Stomach (tissue), 8 donors: ENCODE measurements at regions not wholly inside any gene's neighbourhood (a gene's known extent, or its start where the extent isn't known, plus 50 kb on each side); places are given as distances from the start of the nearest gene placed in this dataset.

Experiments
- DNase-seq, 2 donors: peaks; one replicate each; pipeline versions ENCODE4 v3.0.0 to v3.0.0-alpha.2; 2013 to 2019
- H3K27ac ChIP-seq, 5 donors: fragments of 200-600 bp in 4 of 5; sonication (generic) in 4 of 5; one replicate each; pipeline ENCODE4 v1.5.1; 2013 to 2019; ENCODE audit warnings: mild to moderate bottlenecking in 1 of 5, moderate library complexity in 1 of 5
- H3K27me3 ChIP-seq, 3 donors: fragments of 200-600 bp; sonication (generic); one replicate each; pipeline ENCODE4 v1.5.1; 2017 to 2019; ENCODE audit warnings: mixed run types in 1 of 3
- H3K36me3 ChIP-seq, 4 donors: fragments of 200-600 bp; sonication (generic); 1 replicate in 3 of 4; 2 replicates in 1 of 4; pipeline ENCODE4 v1.5.1; 2016 to 2019
- H3K4me1 ChIP-seq, 4 donors: fragments of 200-600 bp; sonication (generic); one replicate each; pipeline ENCODE4 v1.5.1; 2016 to 2019
- H3K4me3 ChIP-seq, 4 donors: fragments of 200-600 bp; sonication (generic) in 3 of 4; one replicate each; pipeline ENCODE4 v1.5.1; 2016 to 2019; ENCODE audit warnings: mild to moderate bottlenecking in 1 of 4
- H3K9me3 ChIP-seq, 4 donors: fragments of 200-600 bp; sonication (generic); one replicate each; pipeline ENCODE4 v1.5.1; 2016 to 2019
- CTCF ChIP-seq, 7 experiments: fragments of 450-650 bp in 4 of 7; fragments of 200-600 bp in 3 of 7; sonication (generic) in 3 of 7; IDR thresholded peaks; one replicate each; pipeline ENCODE4 v1.5.1; 2016 to 2019; ENCODE audit warnings: antibody characterized with exemption in 7 of 7, control low read depth in 2 of 7, mild to moderate bottlenecking in 1 of 7
- EP300 ChIP-seq: sonication (generic); formaldehyde crosslinking; IDR thresholded peaks from one replicate; pipeline ENCODE4 v1.6.1; 2017; ENCODE audit warnings: antibody characterized with exemption
- POLR2A ChIP-seq, 4 donors: fragments of 450-650 bp; IDR thresholded peaks; one replicate each; pipeline ENCODE4 v1.6.1; 2016; ENCODE audit warnings: antibody characterized with exemption in 4 of 4, control low read depth in 2 of 4, mild to moderate bottlenecking in 1 of 4, moderate library complexity in 1 of 4
- POLR2AphosphoS5 ChIP-seq, 3 donors: sonication (generic); formaldehyde crosslinking; IDR thresholded peaks; one replicate each; pipeline ENCODE4 v1.6.1; 2016; ENCODE audit warnings: antibody characterized with exemption in 3 of 3
- WGBS, 5 donors: extraction: QIAGEN DNeasy Blood & Tissue Kit in 3 of 5; methylation state at CpG; one replicate each; pipeline versions ENCODE4 v1.1.5 to v1.1.7; 2013 to 2018; 5-methylcytosine and 5-hydroxymethylcytosine counted together
- intact Hi-C: fragments of 100-400 bp; cut with DNase I; formaldehyde crosslinking; loops from one replicate; pipeline ENCODE4 v1.15.1; 2023; ENCODE audit warnings: low total_unique reads
- donor health status: healthy with polysubstance abuse.
- donor health status: Bipolar disorder and iron deficiency.
- donor health status: healthy.

- H3K9me3 ChIP-seq = peaks cover 0 to 2% (median 0%) of the 10 kb centered on the region in 4 donors
- 70 to 100% (median 82%) methylated on average over 2 of the region's 2 CpGs for WGBS, 5 donors
- intact Hi-C loops = no loop called here
- peaks cover 0 to 9% (median 0%) of the 10 kb centered on the region in 4 donors for H3K4me1 ChIP-seq
- no peak overlapping the region for H3K27ac ChIP-seq
- no peaks in the 10 kb centered on the region for H3K36me3 ChIP-seq
- no peak overlapping the region for H3K4me3 ChIP-seq
- DNase-seq = no peak
- H3K27me3 ChIP-seq = no peaks in the 10 kb centered on the region
- TF ChIP-seq EP300 = no peak
- no peak for TF ChIP-seq POLR2AphosphoS5 (IDR thresholded peaks at IDR 0.05)
- no peak for TF ChIP-seq POLR2A (IDR thresholded peaks at IDR 0.05)
- no peak for TF ChIP-seq CTCF (IDR thresholded peaks at IDR 0.05)
Measured at GRCh38 chr7:80287400-80288174, 153.0 kb downstream of the GNAI1 start.

DNA sequence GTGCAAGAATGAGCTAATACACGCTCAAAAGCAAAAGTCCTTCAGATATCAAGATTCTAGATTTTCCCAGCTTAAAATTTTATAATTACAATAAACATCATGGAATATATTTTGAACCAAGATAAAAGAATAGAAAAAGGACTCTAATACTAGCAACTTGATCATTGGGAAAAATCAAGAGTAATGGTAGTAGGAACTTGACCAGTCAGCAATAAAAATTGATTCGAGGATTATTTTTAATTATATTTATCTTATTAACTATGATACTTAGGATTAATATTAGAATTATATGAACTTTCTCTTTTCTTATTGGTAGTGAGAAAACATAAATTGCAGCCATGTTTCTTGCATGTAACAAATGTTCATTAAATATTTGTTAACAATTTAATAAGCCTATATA lies 152.0 kb downstream of the GNAI1 start:
- no peaks in the 10 kb centered on the region for H3K36me3 ChIP-seq
- TF ChIP-seq CTCF (IDR thresholded peaks at IDR 0.05) (no peak), POLR2A (IDR thresholded peaks at IDR 0.05) (no peak), EP300 (no peak), POLR2AphosphoS5 (IDR thresholded peaks at IDR 0.05) (no peak)
- H3K4me1 ChIP-seq = peaks cover 0 to 9% (median 0%) of the 10 kb centered on the region in 4 donors
- intact Hi-C loops = no loop called here
- H3K4me3 ChIP-seq = no peak overlapping the region
- 91 to 96% (median 95%) methylated on average over 2 of the region's 2 CpGs for WGBS, 5 donors
- DNase-seq = no peak
- no peak overlapping the region for H3K27ac ChIP-seq
- no peaks in the 10 kb centered on the region for H3K9me3 ChIP-seq
- H3K27me3 ChIP-seq = no peaks in the 10 kb centered on the region

GRCh38 chr7:80284855-80285254 lies 150.2 kb downstream of the GNAI1 start:
- Histone ChIP-seq H3K27ac (no peak overlapping the region), H3K36me3 (no peaks in the 10 kb centered on the region), H3K4me1 (peaks cover 0 to 12% (median under 1%) of the 10 kb centered on the region in 4 donors), H3K9me3 (no peaks in the 10 kb centered on the region), H3K27me3 (no peaks in the 10 kb centered on the region), H3K4me3 (no peak overlapping the region)
- intact Hi-C loops = no loop called here
- TF ChIP-seq POLR2AphosphoS5 (IDR thresholded peaks at IDR 0.05) (peak in 1 of 3 donors; percentile 35), POLR2A (IDR thresholded peaks at IDR 0.05) (no peak)
- DNase-seq = peak in 1 of 2 donors; percentile 31

DNA sequence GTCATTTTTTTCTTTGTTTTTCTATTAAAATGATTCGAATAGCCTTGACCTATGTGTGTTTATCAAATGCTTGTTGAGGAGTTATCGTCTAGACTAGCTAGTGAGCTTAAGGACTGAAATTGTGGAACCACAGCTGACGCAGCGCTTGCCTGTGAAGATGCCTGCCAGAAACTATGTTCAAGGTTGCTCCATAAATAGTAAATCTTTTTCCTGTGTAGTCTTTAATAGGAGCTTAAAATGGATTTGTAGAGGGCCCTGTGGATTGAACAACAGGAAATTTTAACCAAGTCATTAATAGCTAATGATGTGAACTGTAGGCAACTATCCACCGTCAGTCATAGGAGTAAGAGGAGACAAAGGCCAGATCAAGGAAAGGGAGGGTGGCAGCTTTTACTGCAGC lies 145.1 kb downstream of the GNAI1 start:
- DNase-seq = no peak
- WGBS, 5 donors = 59 to 77% (median 73%) methylated on average over 5 of the region's 5 CpGs
- intact Hi-C loops = no loop called here
- H3K27me3 ChIP-seq = no peaks in the 10 kb centered on the region
- no peaks in the 10 kb centered on the region for H3K36me3 ChIP-seq
- H3K4me1 ChIP-seq = peaks cover 0 to 31% (median 19%) of the 10 kb centered on the region in 4 donors
- TF ChIP-seq POLR2AphosphoS5 (IDR thresholded peaks at IDR 0.05) (no peak), EP300 (no peak), POLR2A (IDR thresholded peaks at IDR 0.05) (no peak), CTCF (IDR thresholded peaks at IDR 0.05) (no peak)
- H3K4me3 ChIP-seq = no peak overlapping the region
- no peak overlapping the region for H3K27ac ChIP-seq
- H3K9me3 ChIP-seq = no peaks in the 10 kb centered on the region

- Histone ChIP-seq H3K36me3 (no peaks in the 10 kb centered on the region), H3K9me3 (no peaks in the 10 kb centered on the region), H3K27ac (peak overlapping the region in 1 of 5 donors; percentile 57), H3K4me3 (no peak overlapping the region), H3K27me3 (no peaks in the 10 kb centered on the region), H3K4me1 (peaks cover 0 to 28% (median 19%) of the 10 kb centered on the region in 4 donors)
- TF ChIP-seq POLR2A (IDR thresholded peaks at IDR 0.05) (no peak), EP300 (no peak), POLR2AphosphoS5 (IDR thresholded peaks at IDR 0.05) (no peak), CTCF (IDR thresholded peaks at IDR 0.05) (no peak)
- 71 to 90% (median 83%) methylated on average over 2 of the region's 2 CpGs for WGBS, 5 donors
- intact Hi-C loops = no loop called here
- no peak for DNase-seq
Measured at GRCh38 chr7:80278737-80279136, 144.1 kb downstream of the GNAI1 start.
